Upper lobe of right lung (tissue), 1 donor: ENCODE measurements at regions not wholly inside any gene's neighbourhood (a gene's known extent, or its start where the extent isn't known, plus 50 kb on each side); places are given as distances from the start of the nearest gene placed in this dataset.
A peak's percentile ranks its signal among the peaks of the same experiment; 100 is the strongest.

ENCODE experiments used
- ATAC-seq: fragments of 200-7000 bp; cut with Tn5 transposase; one replicate; pipeline ENCODE4 v1.9.1; 2020; ENCODE audit warnings: mild to moderate bottlenecking, moderate library complexity
- DNase-seq: peaks from one replicate; pipeline ENCODE4 v3.0.0-alpha.2; 2020
- H3K27ac ChIP-seq: fragments of 200-600 bp; one replicate; pipeline ENCODE4 v1.8.0; 2022
- H3K27me3 ChIP-seq: fragments of 200-600 bp; one replicate; pipeline ENCODE4 v1.8.0; 2022; ENCODE audit warnings: mild to moderate bottlenecking
- H3K36me3 ChIP-seq: fragments of 200-600 bp; one replicate; pipeline ENCODE4 v1.8.0; 2022
- H3K4me1 ChIP-seq: fragments of 200-600 bp; one replicate; pipeline ENCODE4 v1.8.0; 2022
- H3K4me3 ChIP-seq: fragments of 200-600 bp; one replicate; pipeline ENCODE4 v1.8.0; 2022; ENCODE audit warnings: mild to moderate bottlenecking
- H3K9me3 ChIP-seq: fragments of 200-600 bp; one replicate; pipeline ENCODE4 v1.8.0; 2022
- CTCF ChIP-seq: fragments of 200-600 bp; IDR thresholded peaks from one replicate; pipeline ENCODE4 v1.8.0; 2022; ENCODE audit warnings: antibody characterized with exemption
- intact Hi-C: fragments of 100-400 bp; cut with DNase I; formaldehyde crosslinking; loops from one replicate; pipeline ENCODE4 v1.11.0; 2022
- donor health status: DM: no; HTN: yes; CAD: no; lungs with severe emphysema.

GRCh38 chr1:88016947-88017346, 667.1 kb upstream of the PKN2 start:
- Histone ChIP-seq H3K27ac (no peak overlapping the region), H3K27me3 (no peaks in the 10 kb centered on the region), H3K4me3 (no peak overlapping the region), H3K4me1 (no peaks in the 10 kb centered on the region), H3K36me3 (no peaks in the 10 kb centered on the region), H3K9me3 (no peaks in the 10 kb centered on the region)
- intact Hi-C loops: no loop called here
- TF ChIP-seq CTCF: no peak
- ATAC-seq: no peak
- DNase-seq: no peak

DNA sequence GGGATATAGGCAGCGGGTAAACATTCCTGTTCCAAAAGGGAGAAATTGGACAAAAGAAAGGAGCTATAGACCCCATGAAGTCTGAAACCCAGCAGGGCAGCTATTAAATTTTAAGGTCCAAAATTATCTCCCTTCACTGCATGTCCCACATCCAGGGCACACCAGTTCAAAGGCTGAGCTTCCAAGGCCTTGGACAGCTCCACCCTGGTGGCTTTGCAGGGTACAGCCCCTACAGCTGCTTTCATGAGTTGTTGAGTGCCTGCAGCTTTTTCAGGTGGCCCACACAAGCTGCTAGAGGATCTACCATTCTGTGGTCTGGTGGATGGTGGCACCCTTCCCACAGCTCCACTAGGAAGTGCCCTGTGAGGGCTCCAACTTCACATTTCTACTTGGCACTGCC, 662.5 kb upstream of the PKN2 start:
- no peaks in the 10 kb centered on the region for H3K9me3 ChIP-seq
- no peaks in the 10 kb centered on the region for H3K27me3 ChIP-seq
- intact Hi-C loops: no loop called here
- no peak overlapping the region for H3K27ac ChIP-seq
- H3K36me3 ChIP-seq: no peaks in the 10 kb centered on the region
- no peak for ATAC-seq
- DNase-seq: no peak
- H3K4me3 ChIP-seq: no peak overlapping the region
- H3K4me1 ChIP-seq: no peaks in the 10 kb centered on the region
- no peak for TF ChIP-seq CTCF

DNA sequence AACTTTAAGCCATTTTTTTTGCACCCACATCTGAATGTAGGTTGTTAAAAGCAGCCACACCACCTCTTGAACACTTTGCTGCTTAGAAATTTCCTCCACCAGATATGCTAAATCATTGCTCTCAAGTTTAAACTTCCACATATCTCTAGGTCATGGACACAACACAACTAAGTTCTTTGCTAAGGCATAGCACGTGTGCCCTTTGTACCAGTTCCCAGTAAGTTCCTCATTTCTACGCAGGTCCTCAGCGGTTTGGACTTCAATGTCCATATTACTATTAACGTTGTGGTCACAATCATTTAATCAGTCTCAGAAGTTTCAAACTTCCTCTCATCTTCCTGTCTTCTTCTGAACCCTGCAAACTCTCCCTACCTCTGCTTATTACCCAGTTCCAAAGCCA, 661.6 kb upstream of the PKN2 start:
- intact Hi-C loops: no loop called here
- DNase-seq (no peak), ATAC-seq (peak; percentile 28)
- no peaks in the 10 kb centered on the region for H3K4me1 ChIP-seq
- H3K36me3 ChIP-seq: no peaks in the 10 kb centered on the region
- H3K4me3 ChIP-seq: no peak overlapping the region
- H3K27me3 ChIP-seq: no peaks in the 10 kb centered on the region
- no peak overlapping the region for H3K27ac ChIP-seq
- no peaks in the 10 kb centered on the region for H3K9me3 ChIP-seq
- TF ChIP-seq CTCF: no peak

DNA sequence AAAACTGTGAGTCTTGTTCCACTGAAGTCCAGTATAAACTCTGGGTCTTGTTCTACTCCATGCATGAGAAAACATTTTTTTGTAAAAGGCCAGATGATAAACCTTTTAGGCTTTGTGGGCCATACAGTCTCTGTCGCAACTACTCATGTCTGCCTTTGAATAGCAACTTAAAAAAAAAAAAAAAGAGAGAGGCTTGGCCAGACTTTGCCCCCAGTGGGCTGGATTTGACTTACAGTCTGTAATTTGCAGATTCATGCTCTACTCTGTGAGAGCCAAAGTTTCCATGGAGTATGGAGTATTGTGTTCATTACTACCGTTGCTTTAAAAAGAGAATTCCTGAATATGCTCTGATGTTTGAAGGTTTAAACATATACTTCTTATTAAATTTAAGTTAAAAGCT, 654.9 kb upstream of the PKN2 start:
- H3K4me3 ChIP-seq: no peak overlapping the region
- H3K36me3 ChIP-seq: no peaks in the 10 kb centered on the region
- intact Hi-C loops: no loop called here
- H3K27me3 ChIP-seq: no peaks in the 10 kb centered on the region
- DNase-seq (no peak), ATAC-seq (no peak)
- H3K9me3 ChIP-seq: no peaks in the 10 kb centered on the region
- no peaks in the 10 kb centered on the region for H3K4me1 ChIP-seq
- no peak overlapping the region for H3K27ac ChIP-seq
- no peak for TF ChIP-seq CTCF

GRCh38 chr1:88029899-88030298, 654.2 kb upstream of the PKN2 start:
- TF ChIP-seq CTCF: no peak
- DNase-seq (no peak), ATAC-seq (no peak)
- Histone ChIP-seq H3K4me3 (no peak overlapping the region), H3K9me3 (no peaks in the 10 kb centered on the region), H3K36me3 (no peaks in the 10 kb centered on the region), H3K4me1 (no peaks in the 10 kb centered on the region), H3K27me3 (no peaks in the 10 kb centered on the region), H3K27ac (no peak overlapping the region)
- intact Hi-C loops: no loop called here

DNA sequence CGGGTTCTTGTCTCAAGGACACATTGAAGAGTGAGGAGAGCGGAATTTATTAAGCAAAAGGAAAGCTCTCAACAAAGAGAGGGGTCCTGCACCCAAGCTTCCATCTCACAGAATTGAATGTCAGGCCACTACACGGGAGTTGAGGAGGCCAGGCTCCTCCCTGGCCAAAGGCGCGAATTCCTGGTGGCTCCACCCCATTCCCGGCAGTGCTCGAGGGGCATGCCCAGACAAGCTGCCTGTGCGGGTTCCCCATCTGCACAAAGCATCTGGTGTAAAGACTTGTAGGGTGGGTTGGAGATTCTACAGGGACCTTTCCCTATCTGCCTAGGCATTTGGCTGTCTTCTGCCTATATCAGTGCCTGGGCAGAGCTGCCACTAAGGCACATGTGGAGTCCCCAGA, 648.5 kb upstream of the PKN2 start:
- H3K4me3 ChIP-seq: no peak overlapping the region
- DNase-seq: no peak
- no peak overlapping the region for H3K27ac ChIP-seq
- no peak for ATAC-seq
- peaks cover 12% of the 10 kb centered on the region for H3K9me3 ChIP-seq
- no peaks in the 10 kb centered on the region for H3K27me3 ChIP-seq
- intact Hi-C loops: no loop called here
- no peak for TF ChIP-seq CTCF
- H3K4me1 ChIP-seq: no peaks in the 10 kb centered on the region
- no peaks in the 10 kb centered on the region for H3K36me3 ChIP-seq
